Erythroblast (primary cell): ENCODE measurements at regions not wholly inside any gene's neighbourhood (a gene's known extent, or its start where the extent isn't known, plus 50 kb on each side); places are given as distances from the start of the nearest gene placed in this dataset.

ENCODE experiments used
- GATA1 ChIP-seq: IDR thresholded peaks from 2 replicates; pipeline ENCODE4 v1.6.1; 2011; ENCODE audit warnings: low read depth, mild to moderate bottlenecking, control low read depth, low read length, moderate library complexity
- POLR2A ChIP-seq: IDR thresholded peaks from 2 replicates; pipeline ENCODE4 v1.6.1; 2011; ENCODE audit warnings: mild to moderate bottlenecking, low read length

GRCh38 chr2:119062652-119063051 is 95.9 kb downstream of the C1QL2 start:
- TF ChIP-seq POLR2A (no peak), GATA1 (no peak)
